HepG2 (cell line): ENCODE measurements at regions not wholly inside any gene's neighbourhood (a gene's known extent, or its start where the extent isn't known, plus 50 kb on each side); places are given as distances from the start of the nearest gene placed in this dataset.
A peak's percentile ranks its signal among the peaks of the same experiment; 100 is the strongest.

Experiments used
- ELF4 ChIP-seq: sonication (generic); formaldehyde crosslinking; IDR thresholded peaks from 2 replicates; pipeline ENCODE4 v1.5.0; 2020; ENCODE audit warnings: missing genetic modification reagents, mild to moderate bottlenecking, moderate library complexity, borderline replicate concordance
- MEIS1 ChIP-seq: sonication (generic); formaldehyde crosslinking; IDR thresholded peaks from 2 replicates; pipeline ENCODE4 v1.9.0; 2021; ENCODE audit warnings: mild to moderate bottlenecking, missing genetic modification reagents, moderate library complexity, borderline replicate concordance
- MYC ChIP-seq: sonication (generic); formaldehyde crosslinking; IDR thresholded peaks from 2 replicates; pipeline ENCODE4 v1.9.0; 2021; ENCODE audit warnings: missing genetic modification reagents, borderline replicate concordance
- REST ChIP-seq, 2 experiments: IDR thresholded peaks; 2 replicates each; pipeline ENCODE4 v1.6.1; 2011 to 2012; ENCODE audit warnings: low read length in 2 of 2, borderline replicate concordance in 1 of 2, low read depth in 1 of 2, mild to moderate bottlenecking in 1 of 2, moderate library complexity in 1 of 2
- TFDP2 ChIP-seq: sonication (generic); formaldehyde crosslinking; IDR thresholded peaks from 2 replicates; pipeline ENCODE4 v1.4.0; 2020; ENCODE audit warnings: missing genetic modification reagents
- THRA ChIP-seq: sonication (generic); formaldehyde crosslinking; IDR thresholded peaks from 2 replicates; pipeline ENCODE4 v1.4.0; 2020; ENCODE audit warnings: missing genetic modification reagents, borderline replicate concordance
- ZNF574 ChIP-seq: sonication (generic); formaldehyde crosslinking; IDR thresholded peaks from 2 replicates; pipeline ENCODE4 v1.4.0; 2020; ENCODE audit warnings: missing genetic modification reagents
- ZNF687 ChIP-seq: sonication (generic); formaldehyde crosslinking; IDR thresholded peaks from 2 replicates; pipeline ENCODE4 v1.5.1; 2020; ENCODE audit warnings: mild to moderate bottlenecking, missing genetic modification reagents, moderate library complexity
- ZNF710 ChIP-seq: sonication (generic); formaldehyde crosslinking; IDR thresholded peaks from 2 replicates; pipeline ENCODE4 v1.5.0; 2020; ENCODE audit warnings: mild to moderate bottlenecking, missing genetic modification reagents, borderline replicate concordance
- ZNF749 ChIP-seq: sonication (generic); formaldehyde crosslinking; IDR thresholded peaks from 2 replicates; pipeline ENCODE4 v1.8.0; 2022; ENCODE audit warnings: mild to moderate bottlenecking, missing genetic modification reagents, moderate library complexity, borderline replicate concordance

GRCh38 chr19:34306213-34306661 is 51.9 kb downstream of the GARRE1 start (continued):
- TF ChIP-seq THRA (CRISPR knock-in tag), result peak; percentile 33; the same call in 1 of the 2 replicates
- peak; percentile 51; the same call in 1 of the 2 replicates for TF ChIP-seq ZNF574 (CRISPR knock-in tag)
- no peak for TF ChIP-seq ZNF710
- peak; percentile 31; the same call in 1 of the 2 replicates for TF ChIP-seq ZNF687
- no peak for TF ChIP-seq REST (IDR thresholded peaks at IDR 0.05; ENCODE audit: borderline replicate concordance in 1 of 2, low read depth in 1 of 2, low read length in 2 of 2)
- no peak for TF ChIP-seq ELF4 (CRISPR knock-in tag)
- TF ChIP-seq MYC (CRISPR knock-in tag), result peak; percentile 91
- TF ChIP-seq ZNF749 (CRISPR knock-in tag), result no peak
- TF ChIP-seq TFDP2, result peak; percentile 48; the same call in 1 of the 2 replicates
- TF ChIP-seq MEIS1 (CRISPR knock-in tag), result peak; percentile 91; the same call in 1 of the 2 replicates
